GM13977 (cell line): ENCODE measurements at regions not wholly inside any gene's neighbourhood (a gene's known extent, or its start where the extent isn't known, plus 50 kb on each side); places are given as distances from the start of the nearest gene placed in this dataset.

ENCODE experiments used
- DNase-seq: peaks from one replicate; pipeline ENCODE4 v3.0.0; 2012; ENCODE audit warnings: low spot score
- in situ Hi-C: fragments of 300-500 bp; cut with MboI; formaldehyde crosslinking; loops from one replicate; pipeline ENCODE4 v1.12.0; 2022; ENCODE audit warnings: low sequenced_read_pairs, low pct_unique_long_range_greater_than_20kb, mixed read lengths, inconsistent platforms; ENCODE audit not compliant: unreplicated experiment
- TF ChIP-seq, protein P1 (sequence below): IDR thresholded peaks from 2 replicates; pipeline ENCODE4 v1.5.1; 2012; ENCODE audit warnings: mild to moderate bottlenecking, control low read depth; ENCODE audit not compliant: insufficient read depth; ENCODE audit errors: extremely low read depth, missing control alignments

DNA sequence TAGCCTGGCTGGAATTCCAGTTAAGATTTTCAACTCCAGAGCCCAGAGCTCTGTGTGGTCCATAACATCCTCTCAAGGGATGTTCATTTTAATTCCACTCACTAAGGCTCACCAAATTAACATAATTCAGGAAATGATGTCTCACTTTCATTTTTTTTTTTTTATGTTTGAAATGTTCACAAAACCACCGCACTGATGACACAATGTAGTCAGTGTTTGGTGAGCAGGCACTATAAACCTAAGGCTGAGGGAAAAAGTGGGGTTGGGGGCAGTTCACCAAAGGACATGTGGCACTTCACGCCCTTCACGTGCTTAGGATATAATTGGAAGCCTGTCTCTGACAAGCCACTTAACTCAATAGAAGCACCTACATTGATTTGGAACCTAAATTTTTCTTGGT is 177.3 kb upstream of the CAMK1G start:
- TF ChIP-seq, protein P1, sequence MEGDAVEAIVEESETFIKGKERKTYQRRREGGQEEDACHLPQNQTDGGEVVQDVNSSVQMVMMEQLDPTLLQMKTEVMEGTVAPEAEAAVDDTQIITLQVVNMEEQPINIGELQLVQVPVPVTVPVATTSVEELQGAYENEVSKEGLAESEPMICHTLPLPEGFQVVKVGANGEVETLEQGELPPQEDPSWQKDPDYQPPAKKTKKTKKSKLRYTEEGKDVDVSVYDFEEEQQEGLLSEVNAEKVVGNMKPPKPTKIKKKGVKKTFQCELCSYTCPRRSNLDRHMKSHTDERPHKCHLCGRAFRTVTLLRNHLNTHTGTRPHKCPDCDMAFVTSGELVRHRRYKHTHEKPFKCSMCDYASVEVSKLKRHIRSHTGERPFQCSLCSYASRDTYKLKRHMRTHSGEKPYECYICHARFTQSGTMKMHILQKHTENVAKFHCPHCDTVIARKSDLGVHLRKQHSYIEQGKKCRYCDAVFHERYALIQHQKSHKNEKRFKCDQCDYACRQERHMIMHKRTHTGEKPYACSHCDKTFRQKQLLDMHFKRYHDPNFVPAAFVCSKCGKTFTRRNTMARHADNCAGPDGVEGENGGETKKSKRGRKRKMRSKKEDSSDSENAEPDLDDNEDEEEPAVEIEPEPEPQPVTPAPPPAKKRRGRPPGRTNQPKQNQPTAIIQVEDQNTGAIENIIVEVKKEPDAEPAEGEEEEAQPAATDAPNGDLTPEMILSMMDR, result no peak
- DNase-seq, result no peak
- in situ Hi-C loops, result no loop called here

- DNase-seq, result no peak
- in situ Hi-C loops, result no loop called here
- TF ChIP-seq, protein P1, result no peak
Observed at GRCh38 chr1:209406595-209406994, 176.9 kb upstream of the CAMK1G start.

DNA sequence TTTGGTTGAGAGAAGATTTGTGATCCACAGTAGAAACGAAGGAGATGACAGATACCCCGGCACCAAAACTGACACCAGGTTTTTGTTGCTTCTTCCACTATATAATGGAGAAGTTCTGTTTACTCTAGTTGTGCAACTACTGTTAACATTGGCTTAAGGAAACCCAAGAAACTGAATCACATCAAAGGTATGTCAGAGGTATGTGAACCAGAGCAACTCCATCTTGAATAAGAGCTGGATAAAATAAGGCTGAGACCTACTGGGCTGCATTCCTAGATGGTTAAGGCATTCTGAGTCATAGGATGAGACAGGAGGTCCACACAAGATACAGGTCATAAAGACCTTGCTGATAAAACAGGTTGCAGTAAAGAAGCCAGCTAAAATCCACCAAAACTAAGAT is 173.7 kb upstream of the CAMK1G start:
- in situ Hi-C loops, result no loop called here
- no peak for DNase-seq
- TF ChIP-seq, protein P1, result no peak

GRCh38 chr1:209411491-209411929 is 172.0 kb upstream of the CAMK1G start:
- in situ Hi-C loops, result no loop called here
- TF ChIP-seq, protein P1, result no peak
- DNase-seq, result no peak

GRCh38 chr1:209412036-209412435 is 171.5 kb upstream of the CAMK1G start:
- in situ Hi-C loops, result no loop called here
- TF ChIP-seq, protein P1, result no peak
- DNase-seq, result no peak

- no peak for DNase-seq
- TF ChIP-seq, protein P1, result no peak
- in situ Hi-C loops, result no loop called here
Observed at GRCh38 chr1:209412566-209412965, 170.9 kb upstream of the CAMK1G start.

DNA sequence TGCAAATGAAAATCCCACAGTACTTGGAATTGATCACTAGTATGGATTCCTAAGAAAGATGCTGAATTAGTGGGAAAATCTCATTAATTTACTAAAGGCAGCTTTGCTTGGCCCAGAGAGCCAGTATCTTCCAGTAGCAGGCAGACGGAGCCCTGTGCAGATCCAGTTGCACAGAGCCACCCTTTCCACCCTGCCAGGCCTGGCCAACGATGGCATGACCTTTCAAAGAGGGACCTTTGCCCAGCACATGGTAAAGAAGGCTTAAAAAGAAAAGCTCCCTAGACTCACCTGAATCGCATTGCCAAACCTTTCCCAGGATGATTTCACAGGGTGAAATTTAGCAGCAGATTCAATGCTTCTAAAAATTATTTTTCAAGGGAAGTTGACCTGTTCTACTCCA is 170.5 kb upstream of the CAMK1G start:
- TF ChIP-seq, protein P1, result no peak
- DNase-seq, result no peak
- in situ Hi-C loops, result no loop called here
